Osteoblast (primary cell): ENCODE measurements at regions not wholly inside any gene's neighbourhood (a gene's known extent, or its start where the extent isn't known, plus 50 kb on each side); places are given as distances from the start of the nearest gene placed in this dataset.

Experiments used
- DNase-seq: peaks from one replicate; pipeline ENCODE4 v3.0.0; 2011; ENCODE audit warnings: low spot score, mixed read lengths; ENCODE audit not compliant: insufficient read length; ENCODE audit errors: missing footprints
- H2AFZ ChIP-seq: 2 replicates; pipeline ENCODE4 v1.6.0; 2011; ENCODE audit warnings: mild to moderate bottlenecking, low read length
- H3K27ac ChIP-seq: 2 replicates; pipeline ENCODE4 v1.5.1; 2011; ENCODE audit warnings: mild to moderate bottlenecking, low read depth, low read length, moderate library complexity
- H3K27me3 ChIP-seq: 2 replicates; pipeline ENCODE4 v1.6.0; 2012; ENCODE audit warnings: mild to moderate bottlenecking, control low read depth, inconsistent platforms, low read length, moderate library complexity; ENCODE audit not compliant: insufficient read depth
- H3K36me3 ChIP-seq: 2 replicates; pipeline ENCODE4 v1.5.1; 2011; ENCODE audit warnings: mild to moderate bottlenecking, low read length, control low read depth, moderate library complexity; ENCODE audit not compliant: insufficient read depth
- H3K4me1 ChIP-seq: 2 replicates; pipeline ENCODE4 v1.5.1; 2011; ENCODE audit warnings: mild to moderate bottlenecking, low read length, control low read depth, moderate library complexity; ENCODE audit not compliant: insufficient read depth
- H3K4me2 ChIP-seq: 2 replicates; pipeline ENCODE4 v1.6.0; 2011; ENCODE audit warnings: mild to moderate bottlenecking, low read length; ENCODE audit not compliant: insufficient read depth
- H3K4me3 ChIP-seq: fragments of 200-600 bp; sonication (generic); 3 replicates; pipeline ENCODE4 v1.5.1; 2012; ENCODE audit warnings: mild to moderate bottlenecking, low read length, inconsistent platforms; ENCODE audit not compliant: insufficient read depth
- H3K79me2 ChIP-seq: 2 replicates; pipeline ENCODE4 v1.6.0; 2012; ENCODE audit warnings: mild to moderate bottlenecking, low read length, control low read depth, inconsistent platforms; ENCODE audit not compliant: insufficient read depth
- H3K9me3 ChIP-seq: 2 replicates; pipeline ENCODE4 v1.5.1; 2011; ENCODE audit warnings: low read depth, low read length, control low read depth
- H4K20me1 ChIP-seq: 2 replicates; pipeline ENCODE4 v1.6.0; 2012; ENCODE audit warnings: mild to moderate bottlenecking, low read length, control low read depth; ENCODE audit not compliant: insufficient read depth
- CTCF ChIP-seq: IDR thresholded peaks from 2 replicates; pipeline ENCODE4 v1.5.1; 2011; ENCODE audit warnings: mild to moderate bottlenecking, low read depth, low read length, moderate library complexity; ENCODE audit errors: extremely low read depth

DNA sequence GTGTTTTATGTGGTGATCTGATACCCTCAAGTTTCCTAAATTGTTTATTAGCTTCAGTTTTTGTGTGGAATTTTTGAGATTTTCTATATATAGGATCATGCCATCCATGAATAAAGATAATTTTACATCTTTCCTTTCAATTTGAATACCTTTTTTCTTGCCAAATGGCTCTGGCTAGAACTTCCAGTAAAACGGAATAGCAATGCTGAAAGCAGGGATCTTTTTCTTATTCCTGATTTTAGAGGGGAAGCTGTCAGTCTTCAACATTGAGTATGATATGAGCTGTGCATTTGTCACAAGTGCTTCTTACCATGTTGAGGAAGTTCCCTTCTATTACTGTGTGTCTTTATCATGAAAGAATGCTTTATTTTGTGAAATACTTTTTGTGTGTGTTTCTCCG, 618.8 kb downstream of the FGF9 start:
- no peak overlapping the region for H3K4me2 ChIP-seq
- peaks cover 1% of the 10 kb centered on the region for H3K9me3 ChIP-seq
- no peaks in the 10 kb centered on the region for H3K4me1 ChIP-seq
- H3K79me2 ChIP-seq, result no peaks in the 10 kb centered on the region
- H3K27ac ChIP-seq, result no peak overlapping the region
- no peak overlapping the region for H3K4me3 ChIP-seq
- no peak for TF ChIP-seq CTCF
- H3K27me3 ChIP-seq, result no peaks in the 10 kb centered on the region
- H4K20me1 ChIP-seq, result no peaks in the 10 kb centered on the region
- no peak overlapping the region for H2AFZ ChIP-seq
- H3K36me3 ChIP-seq, result no peaks in the 10 kb centered on the region
- no peak for DNase-seq

- Histone ChIP-seq H3K27me3 (no peaks in the 10 kb centered on the region), H3K27ac (no peak overlapping the region), H3K4me2 (no peak overlapping the region), H3K9me3 (peaks cover 3% of the 10 kb centered on the region), H3K4me3 (no peak overlapping the region), H4K20me1 (no peaks in the 10 kb centered on the region), H3K79me2 (no peaks in the 10 kb centered on the region), H2AFZ (no peak overlapping the region), H3K4me1 (no peaks in the 10 kb centered on the region), H3K36me3 (no peaks in the 10 kb centered on the region)
- no peak for TF ChIP-seq CTCF
- DNase-seq, result no peak
These were observed 627.7 kb downstream of the FGF9 start for GRCh38 chr13:22298530-22298929.

DNA sequence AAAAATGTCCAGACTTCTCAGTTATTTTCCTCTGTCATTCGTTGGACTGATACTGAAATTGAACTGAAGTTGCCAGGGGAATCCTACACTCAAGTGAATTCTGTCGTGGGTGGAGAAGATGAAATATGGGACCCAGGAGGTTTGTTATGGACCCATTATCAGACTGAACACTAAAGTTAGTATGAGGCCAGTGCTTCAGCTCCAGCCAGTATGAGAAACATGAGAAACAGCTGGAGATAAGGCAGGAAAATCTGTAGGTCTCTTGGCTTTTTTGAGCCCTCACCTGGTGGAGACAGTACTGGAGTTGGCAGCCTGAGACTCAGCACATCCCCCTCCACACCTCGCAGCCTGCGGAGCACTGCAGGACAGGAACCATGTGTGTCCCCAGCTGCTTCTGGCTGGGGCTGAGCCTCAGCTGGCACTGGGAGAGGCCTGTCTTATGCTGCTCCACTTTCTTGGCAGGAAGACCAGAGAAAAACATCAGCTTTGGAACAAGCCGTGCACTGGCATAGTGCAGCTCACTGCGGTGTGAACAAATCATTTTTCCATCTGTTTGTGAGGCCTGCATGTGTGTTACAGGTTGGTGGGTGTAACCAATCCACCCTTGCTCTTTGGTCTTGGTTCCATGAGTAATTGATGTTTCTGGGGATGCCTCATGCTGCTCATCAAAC, 641.0 kb downstream of the FGF9 start:
- no peak for DNase-seq
- no peaks in the 10 kb centered on the region for H3K9me3 ChIP-seq
- no peak overlapping the region for H3K4me2 ChIP-seq
- no peaks in the 10 kb centered on the region for H3K27me3 ChIP-seq
- no peaks in the 10 kb centered on the region for H3K36me3 ChIP-seq
- no peak for TF ChIP-seq CTCF
- H3K4me3 ChIP-seq, result no peak overlapping the region
- no peak overlapping the region for H2AFZ ChIP-seq
- no peak overlapping the region for H3K27ac ChIP-seq
- H3K4me1 ChIP-seq, result no peaks in the 10 kb centered on the region
- no peaks in the 10 kb centered on the region for H4K20me1 ChIP-seq
- no peaks in the 10 kb centered on the region for H3K79me2 ChIP-seq

DNA sequence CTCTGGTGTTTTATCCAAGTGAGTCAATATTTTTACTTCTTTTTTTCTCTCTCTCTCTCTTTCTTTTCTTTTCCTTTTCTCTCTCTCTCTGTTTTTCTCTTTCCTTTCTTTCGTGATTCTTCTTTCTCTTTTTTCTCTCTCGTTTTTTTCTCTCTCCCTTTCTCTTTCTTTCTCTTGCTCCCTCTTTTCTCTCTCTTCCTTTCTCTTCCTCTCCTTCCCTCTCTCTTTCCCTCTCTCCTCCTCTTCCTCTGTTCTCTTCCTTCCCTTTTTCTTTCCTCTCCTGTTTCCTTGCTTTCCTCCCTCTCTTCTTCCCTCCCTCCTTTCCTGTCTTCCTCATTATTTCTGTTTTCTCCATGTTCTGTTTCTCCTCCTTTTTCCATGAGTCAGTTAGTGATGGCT, 641.5 kb downstream of the FGF9 start:
- no peaks in the 10 kb centered on the region for H3K79me2 ChIP-seq
- no peak overlapping the region for H2AFZ ChIP-seq
- no peaks in the 10 kb centered on the region for H4K20me1 ChIP-seq
- no peaks in the 10 kb centered on the region for H3K4me1 ChIP-seq
- H3K27me3 ChIP-seq, result no peaks in the 10 kb centered on the region
- DNase-seq, result no peak
- TF ChIP-seq CTCF, result no peak
- no peak overlapping the region for H3K4me3 ChIP-seq
- H3K27ac ChIP-seq, result no peak overlapping the region
- H3K9me3 ChIP-seq, result no peaks in the 10 kb centered on the region
- no peaks in the 10 kb centered on the region for H3K36me3 ChIP-seq
- H3K4me2 ChIP-seq, result no peak overlapping the region
